Calu3 (cell line): ENCODE measurements at regions not wholly inside any gene's neighbourhood (a gene's known extent, or its start where the extent isn't known, plus 50 kb on each side); places are given as distances from the start of the nearest gene placed in this dataset.
"Not testable (repeated sequence)": the region's sequence is repeated elsewhere in the genome, so short reads cannot be mapped to it uniquely, and the experiment has no call there.

Source experiments
- BruUV-seq: library from RNA; stranded (reverse); fragments of 400-500 nt; replicated peaks from 2 replicates; lab custom pipeline; 2021; lab: Mats Ljungman, UMichigan
- CTCF ChIA-PET: fragments of 300-600 bp; sonication (Branson Sonifier 250); formaldehyde crosslinking; loops from one replicate; lab custom pipeline; 2022; ENCODE audit warnings: antibody characterized with exemption; lab: Charles Lee
- DNase-seq: peaks from one replicate; pipeline ENCODE4 v3.0.0; 2022
- H3K27ac Mint-ChIP-seq: one replicate; pipeline ENCODE4 v1.8.0; 2022; ENCODE audit warnings: mixed read lengths; ENCODE audit not compliant: unreplicated experiment
- H3K27me3 Mint-ChIP-seq: one replicate; pipeline ENCODE4 v1.8.0; 2022; ENCODE audit warnings: mixed read lengths; ENCODE audit not compliant: unreplicated experiment
- H3K36me3 Mint-ChIP-seq: one replicate; pipeline ENCODE4 v1.8.0; 2022; ENCODE audit warnings: mild to moderate bottlenecking, moderate library complexity, mixed read lengths; ENCODE audit not compliant: insufficient read depth, unreplicated experiment
- H3K4me1 Mint-ChIP-seq: one replicate; pipeline ENCODE4 v1.8.0; 2022; ENCODE audit warnings: mild to moderate bottlenecking, low read depth, mixed read lengths; ENCODE audit not compliant: unreplicated experiment
- H3K4me3 Mint-ChIP-seq: one replicate; pipeline ENCODE4 v1.8.0; 2022; ENCODE audit warnings: mild to moderate bottlenecking, low read depth, moderate library complexity, mixed read lengths; ENCODE audit not compliant: unreplicated experiment
- H3K9me3 Mint-ChIP-seq: one replicate; pipeline ENCODE4 v1.8.0; 2022; ENCODE audit warnings: low read depth, mixed read lengths; ENCODE audit not compliant: unreplicated experiment
- CTCF ChIP-seq: fragments of 200-600 bp; IDR thresholded peaks from one replicate; pipeline ENCODE4 v1.8.0; 2022; ENCODE audit warnings: antibody characterized with exemption; ENCODE audit not compliant: unreplicated experiment
- intact Hi-C: fragments of 100-400 bp; cut with micrococcal nuclease; formaldehyde crosslinking; loops from one replicate; pipeline ENCODE4 v1.10.0; 2022; ENCODE audit not compliant: unreplicated experiment

GRCh38 chr3:75260975-75261374, 403.2 kb upstream of the FRG2C start:
- BruUV-seq, H3K9me3 Mint-ChIP-seq, H3K27ac Mint-ChIP-seq, H3K4me3 Mint-ChIP-seq, intact Hi-C loops, CTCF ChIA-PET, H3K36me3 Mint-ChIP-seq, H3K4me1 Mint-ChIP-seq, DNase-seq, H3K27me3 Mint-ChIP-seq: not testable (repeated sequence)

- Mint-ChIP-seq H3K4me1 (no peaks in the 10 kb centered on the region), H3K27ac (no peak overlapping the region), H3K27me3 (no peaks in the 10 kb centered on the region), H3K9me3 (peaks cover 2% of the 10 kb centered on the region), H3K4me3 (no peak overlapping the region), H3K36me3 (no peaks in the 10 kb centered on the region)
- DNase-seq: no peak
- intact Hi-C loops: no loop called here
- CTCF ChIA-PET: no interaction called here
- no TSS peak for BruUV-seq
- no peak for TF ChIP-seq CTCF
Measured at GRCh38 chr3:75262661-75263060, 401.5 kb upstream of the FRG2C start.

GRCh38 chr3:75265897-75266296, 398.2 kb upstream of the FRG2C start:
- Mint-ChIP-seq H3K9me3 (peaks cover 2% of the 10 kb centered on the region), H3K4me1 (no peaks in the 10 kb centered on the region), H3K4me3 (no peak overlapping the region), H3K36me3 (no peaks in the 10 kb centered on the region), H3K27me3 (no peaks in the 10 kb centered on the region), H3K27ac (no peak overlapping the region)
- intact Hi-C loops: no loop called here
- CTCF ChIA-PET: no interaction called here
- DNase-seq: no peak
- BruUV-seq: no TSS peak
- TF ChIP-seq CTCF: no peak

- H3K36me3 Mint-ChIP-seq, H3K4me1 Mint-ChIP-seq, H3K9me3 Mint-ChIP-seq, H3K27ac Mint-ChIP-seq, BruUV-seq, CTCF ChIA-PET, DNase-seq, intact Hi-C loops, H3K27me3 Mint-ChIP-seq, H3K4me3 Mint-ChIP-seq: not testable (repeated sequence)
Measured at GRCh38 chr3:75268576-75268975, 395.6 kb upstream of the FRG2C start.

GRCh38 chr3:75272237-75272636, 391.9 kb upstream of the FRG2C start:
- DNase-seq, H3K4me3 Mint-ChIP-seq, H3K4me1 Mint-ChIP-seq, intact Hi-C loops, H3K27ac Mint-ChIP-seq, CTCF ChIA-PET, H3K36me3 Mint-ChIP-seq, H3K27me3 Mint-ChIP-seq, H3K9me3 Mint-ChIP-seq, BruUV-seq: not testable (repeated sequence)

GRCh38 chr3:75272691-75273090, 391.4 kb upstream of the FRG2C start:
- H3K36me3 Mint-ChIP-seq: no peaks in the 10 kb centered on the region
- no TSS peak for BruUV-seq
- no peak for DNase-seq
- no peak overlapping the region for H3K27ac Mint-ChIP-seq
- intact Hi-C loops: no loop called here
- TF ChIP-seq CTCF: no peak
- H3K4me1 Mint-ChIP-seq: no peaks in the 10 kb centered on the region
- CTCF ChIA-PET: no interaction called here
- no peaks in the 10 kb centered on the region for H3K9me3 Mint-ChIP-seq
- no peak overlapping the region for H3K4me3 Mint-ChIP-seq
- no peaks in the 10 kb centered on the region for H3K27me3 Mint-ChIP-seq

GRCh38 chr3:75285531-75286148, 378.5 kb upstream of the FRG2C start:
- intact Hi-C loops, H3K27ac Mint-ChIP-seq, BruUV-seq, H3K9me3 Mint-ChIP-seq, H3K27me3 Mint-ChIP-seq, H3K4me3 Mint-ChIP-seq, DNase-seq, CTCF ChIA-PET, H3K36me3 Mint-ChIP-seq, H3K4me1 Mint-ChIP-seq: not testable (repeated sequence)

- BruUV-seq, H3K4me3 Mint-ChIP-seq, H3K9me3 Mint-ChIP-seq, intact Hi-C loops, H3K27me3 Mint-ChIP-seq, H3K36me3 Mint-ChIP-seq, CTCF ChIA-PET, H3K27ac Mint-ChIP-seq, DNase-seq, H3K4me1 Mint-ChIP-seq: not testable (repeated sequence)
Measured at GRCh38 chr3:75288972-75289574, 375.1 kb upstream of the FRG2C start.
